ENCODE measurements at regions not wholly inside any gene's neighbourhood (a gene's known extent, or its start where the extent isn't known, plus 50 kb on each side); places are given as distances from the start of the nearest gene placed in this dataset.

- H3K4me3 ChIP-seq (ENCODE audit: low read depth, low read length), result no peak overlapping the region
- no peak for DNase-seq (ENCODE audit: low read depth)
- TF ChIP-seq CTCF (IDR thresholded peaks at IDR 0.05; ENCODE audit: insufficient read depth, low read depth, low read length, missing control alignments), result no peak
Measured at GRCh38 chr10:78761311-78761781, 307.4 kb upstream of the ZMIZ1 start.

- no peak for DNase-seq (ENCODE audit: low read depth)
- H3K4me3 ChIP-seq (ENCODE audit: low read depth, low read length), result no peak overlapping the region
- TF ChIP-seq CTCF (IDR thresholded peaks at IDR 0.05; ENCODE audit: insufficient read depth, low read depth, low read length, missing control alignments), result no peak
Measured at GRCh38 chr10:78762086-78762630, 306.6 kb upstream of the ZMIZ1 start.

- no peak for TF ChIP-seq CTCF (IDR thresholded peaks at IDR 0.05; ENCODE audit: insufficient read depth, low read depth, low read length, missing control alignments)
- DNase-seq (ENCODE audit: low read depth), result no peak
- no peak overlapping the region for H3K4me3 ChIP-seq (ENCODE audit: low read depth, low read length)
Measured at GRCh38 chr10:78763234-78763633, 305.5 kb upstream of the ZMIZ1 start.

- TF ChIP-seq CTCF (IDR thresholded peaks at IDR 0.05; ENCODE audit: insufficient read depth, low read depth, low read length, missing control alignments), result no peak
- DNase-seq (ENCODE audit: low read depth), result no peak
- H3K4me3 ChIP-seq (ENCODE audit: low read depth, low read length), result no peak overlapping the region
Measured at GRCh38 chr10:78763651-78764395, 304.9 kb upstream of the ZMIZ1 start.

GRCh38 chr10:78764436-78764835 lies 304.3 kb upstream of the ZMIZ1 start:
- DNase-seq (ENCODE audit: low read depth), result no peak

GRCh38 chr10:78764846-78765430 lies 303.8 kb upstream of the ZMIZ1 start:
- TF ChIP-seq CTCF (IDR thresholded peaks at IDR 0.05; ENCODE audit: insufficient read depth, low read depth, low read length, missing control alignments), result no peak
- no peak overlapping the region for H3K4me3 ChIP-seq (ENCODE audit: low read depth, low read length)
- DNase-seq (ENCODE audit: low read depth), result no peak

More at GRCh38 chr10:78764436-78764835, 304.3 kb upstream of the ZMIZ1 start:
- no peak for TF ChIP-seq CTCF (IDR thresholded peaks at IDR 0.05; ENCODE audit: insufficient read depth, low read depth, low read length, missing control alignments)
- H3K4me3 ChIP-seq (ENCODE audit: low read depth, low read length), result no peak overlapping the region

All from GM12865 (cell line).